ENCODE measurements at regions not wholly inside any gene's neighbourhood (a gene's known extent, or its start where the extent isn't known, plus 50 kb on each side); places are given as distances from the start of the nearest gene placed in this dataset.
"Not testable (repeated sequence)": the region's sequence is repeated elsewhere in the genome, so short reads cannot be mapped to it uniquely, and the experiment has no call there.

- TF ChIP-seq CTCF (IDR thresholded peaks at IDR 0.05; ENCODE audit: borderline replicate concordance, insufficient read depth, low read depth, low read length), result no peak
These were observed 125.3 kb upstream of the BMAL1 start for GRCh38 chr11:13152264-13152663.

GRCh38 chr11:13152736-13153541, 124.7 kb upstream of the BMAL1 start:
- TF ChIP-seq CTCF (IDR thresholded peaks at IDR 0.05; ENCODE audit: borderline replicate concordance, insufficient read depth, low read depth, low read length), result no peak
- no peak overlapping the region for H3K4me3 ChIP-seq (ENCODE audit: low read depth, low read length)

More at GRCh38 chr11:13152264-13152663, 125.3 kb upstream of the BMAL1 start:
- H3K4me3 ChIP-seq (ENCODE audit: low read depth, low read length), result no peak overlapping the region

- H3K4me3 ChIP-seq (ENCODE audit: low read depth, low read length), result not testable (repeated sequence)
These were observed 123.2 kb upstream of the BMAL1 start for GRCh38 chr11:13154374-13154773.

GRCh38 chr11:13160346-13160745, 117.2 kb upstream of the BMAL1 start:
- no peak overlapping the region for H3K4me3 ChIP-seq (ENCODE audit: low read depth, low read length)
- no peak for TF ChIP-seq CTCF (IDR thresholded peaks at IDR 0.05; ENCODE audit: borderline replicate concordance, insufficient read depth, low read depth, low read length)

GRCh38 chr11:13160806-13161205, 116.8 kb upstream of the BMAL1 start:
- H3K4me3 ChIP-seq (ENCODE audit: low read depth, low read length), result no peak overlapping the region
- TF ChIP-seq CTCF (IDR thresholded peaks at IDR 0.05; ENCODE audit: borderline replicate concordance, insufficient read depth, low read depth, low read length), result no peak

GRCh38 chr11:13163158-13163557, 114.4 kb upstream of the BMAL1 start:
- TF ChIP-seq CTCF (IDR thresholded peaks at IDR 0.05; ENCODE audit: borderline replicate concordance, insufficient read depth, low read depth, low read length), result no peak
- no peak overlapping the region for H3K4me3 ChIP-seq (ENCODE audit: low read depth, low read length)

GRCh38 chr11:13166036-13166435, 111.6 kb upstream of the BMAL1 start:
- TF ChIP-seq CTCF (IDR thresholded peaks at IDR 0.05; ENCODE audit: borderline replicate concordance, insufficient read depth, low read depth, low read length), result no peak
- H3K4me3 ChIP-seq (ENCODE audit: low read depth, low read length), result no peak overlapping the region

Measured in GM12875 (cell line).